Renal cortical epithelial cell (primary cell): ENCODE measurements at regions not wholly inside any gene's neighbourhood (a gene's known extent, or its start where the extent isn't known, plus 50 kb on each side); places are given as distances from the start of the nearest gene placed in this dataset.
"Not testable (repeated sequence)": the region's sequence is repeated elsewhere in the genome, so short reads cannot be mapped to it uniquely, and the experiment has no call there.

ENCODE experiments used
- DNase-seq: peaks from one replicate; pipeline ENCODE4 v3.0.0-alpha.2; 2011; ENCODE audit warnings: low read depth

- no peak for DNase-seq
These were observed 372.9 kb downstream of the NKX6-1 start for GRCh38 chr4:84126061-84126787.

- DNase-seq = no peak
These were observed 389.1 kb downstream of the NKX6-1 start for GRCh38 chr4:84110040-84110439.

- DNase-seq = not testable (repeated sequence)
These were observed 397.2 kb downstream of the NKX6-1 start for GRCh38 chr4:84101653-84102625.

- no peak for DNase-seq
These were observed 399.0 kb downstream of the NKX6-1 start for GRCh38 chr4:84100071-84100470.

- peak; percentile 11 for DNase-seq
These were observed 399.5 kb downstream of the NKX6-1 start for GRCh38 chr4:84099599-84099998.

GRCh38 chr4:84091266-84091665, 407.8 kb downstream of the NKX6-1 start:
- DNase-seq = no peak

GRCh38 chr4:84089652-84090437, 409.2 kb downstream of the NKX6-1 start:
- DNase-seq = no peak

GRCh38 chr4:84085986-84086385, 413.1 kb downstream of the NKX6-1 start:
- DNase-seq = no peak

GRCh38 chr4:84070289-84070688, 428.8 kb downstream of the NKX6-1 start:
- no peak for DNase-seq

- DNase-seq = no peak
These were observed 435.5 kb downstream of the NKX6-1 start for GRCh38 chr4:84063619-84064018.

- DNase-seq = no peak
These were observed 440.9 kb downstream of the NKX6-1 start for GRCh38 chr4:84058201-84058600.

- no peak for DNase-seq
These were observed 447.5 kb downstream of the NKX6-1 start for GRCh38 chr4:84051639-84052038.

GRCh38 chr4:84051089-84051488, 448.0 kb downstream of the NKX6-1 start:
- no peak for DNase-seq

- no peak for DNase-seq
These were observed 449.1 kb downstream of the NKX6-1 start for GRCh38 chr4:84050015-84050414.

GRCh38 chr4:84046551-84046950, 452.5 kb downstream of the NKX6-1 start:
- DNase-seq = no peak

- no peak for DNase-seq
These were observed 457.7 kb downstream of the NKX6-1 start for GRCh38 chr4:84041426-84041825.

- DNase-seq = no peak
These were observed 463.5 kb downstream of the NKX6-1 start for GRCh38 chr4:84035568-84035967.

- DNase-seq = no peak
These were observed 466.7 kb downstream of the NKX6-1 start for GRCh38 chr4:84032372-84032771.

- no peak for DNase-seq
These were observed 467.7 kb downstream of the NKX6-1 start for GRCh38 chr4:84031401-84031800.

GRCh38 chr4:84028340-84028739, 470.8 kb downstream of the NKX6-1 start:
- no peak for DNase-seq

GRCh38 chr4:84024405-84024804, 474.7 kb downstream of the NKX6-1 start:
- no peak for DNase-seq

- DNase-seq = no peak
These were observed 476.5 kb downstream of the NKX6-1 start for GRCh38 chr4:84022564-84022963.
